HG02981 (cell line): ENCODE measurements at regions not wholly inside any gene's neighbourhood (a gene's known extent, or its start where the extent isn't known, plus 50 kb on each side); places are given as distances from the start of the nearest gene placed in this dataset.
"Not testable (repeated sequence)": the region's sequence is repeated elsewhere in the genome, so short reads cannot be mapped to it uniquely, and the experiment has no call there.

ENCODE experiments used
- ATAC-seq: cut with Tn5 transposase; IDR thresholded peaks from one replicate; pipeline ENCODE4 v1.9.1; 2021; ENCODE audit warnings: mild to moderate bottlenecking, moderate library complexity; ENCODE audit not compliant: unreplicated experiment

DNA sequence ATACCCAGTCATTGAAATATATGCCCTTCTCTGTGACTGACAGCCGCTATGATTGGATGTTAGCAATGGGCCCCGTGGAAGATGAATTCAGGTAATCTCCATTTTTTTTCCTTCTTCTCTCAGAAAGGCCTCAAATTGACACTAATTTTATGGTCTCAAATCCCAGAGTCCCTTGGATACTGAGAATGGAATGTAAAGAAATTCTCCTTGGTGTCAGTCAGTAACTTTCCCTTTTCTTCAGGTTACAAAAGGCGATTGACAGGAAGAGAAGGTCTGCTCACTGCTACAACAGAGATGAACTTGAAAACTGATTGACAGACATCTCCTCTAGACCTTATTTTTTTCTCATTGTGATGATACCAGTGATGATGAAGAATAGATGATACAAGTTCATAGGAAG lies 748.3 kb downstream of the MAT2B start:
- ATAC-seq = no peak

- no peak for ATAC-seq
These were observed 750.3 kb downstream of the MAT2B start for GRCh38 chr5:164255598-164256213.

GRCh38 chr5:164256351-164256750 lies 750.9 kb downstream of the MAT2B start:
- ATAC-seq = no peak

DNA sequence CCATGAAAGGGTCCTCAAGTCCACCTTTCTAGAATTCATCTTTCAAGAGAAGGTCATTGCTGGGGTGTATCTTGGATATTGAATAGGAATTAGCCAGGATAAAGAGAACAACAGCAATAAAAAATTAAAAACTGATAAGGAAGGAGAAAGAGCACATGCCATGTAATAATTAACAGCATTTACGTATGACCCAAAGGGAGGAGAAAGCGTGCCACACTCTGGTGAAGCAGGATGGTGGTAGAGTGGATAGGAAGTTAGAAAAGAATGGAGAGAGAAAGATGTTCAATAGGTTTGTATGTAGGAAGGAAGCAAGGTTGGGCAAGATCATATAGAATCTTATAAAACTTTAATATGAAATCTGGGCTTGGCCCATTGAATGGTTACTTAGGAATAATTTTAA lies 751.5 kb downstream of the MAT2B start:
- ATAC-seq = no peak

DNA sequence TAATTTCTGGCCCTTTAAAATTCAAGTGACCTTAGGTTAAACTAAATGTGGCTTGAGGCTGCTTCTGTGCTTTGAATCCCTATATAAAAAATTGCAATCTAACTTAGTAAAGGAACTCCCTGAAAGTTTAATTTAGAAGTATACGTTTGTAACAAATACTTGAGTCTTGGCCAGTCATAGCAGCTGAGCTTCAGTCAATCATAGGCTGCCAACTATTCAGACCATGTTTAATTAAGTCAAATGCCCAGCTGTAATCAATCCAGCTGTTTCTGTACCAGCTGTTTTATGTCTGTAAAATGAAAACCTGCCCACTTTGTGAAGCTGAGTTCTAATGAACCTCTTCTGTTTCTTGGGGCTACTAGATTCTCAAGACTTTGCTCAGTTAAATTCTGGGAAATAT lies 760.1 kb downstream of the MAT2B start:
- no peak for ATAC-seq

- no peak for ATAC-seq
These were observed 761.2 kb downstream of the MAT2B start for GRCh38 chr5:164266571-164266970.

DNA sequence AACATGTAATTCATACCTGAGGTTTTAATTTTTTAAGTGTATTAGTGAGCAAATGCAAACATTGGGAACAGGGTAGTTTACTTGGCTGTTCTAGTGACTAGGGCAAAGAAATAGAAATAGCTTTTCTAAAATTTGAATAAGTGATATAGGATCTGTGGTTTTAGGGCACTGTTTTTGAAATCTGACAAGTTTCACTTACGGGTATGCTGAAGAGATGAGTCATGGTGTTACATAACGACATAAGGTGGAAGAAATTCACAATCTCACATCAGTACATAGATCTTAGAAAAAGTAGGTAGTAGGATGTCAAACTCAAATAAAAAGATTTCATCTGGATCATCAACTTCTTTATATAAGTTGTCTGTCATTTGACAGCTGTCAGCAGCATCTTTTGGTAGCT lies 772.3 kb downstream of the MAT2B start:
- ATAC-seq = no peak

DNA sequence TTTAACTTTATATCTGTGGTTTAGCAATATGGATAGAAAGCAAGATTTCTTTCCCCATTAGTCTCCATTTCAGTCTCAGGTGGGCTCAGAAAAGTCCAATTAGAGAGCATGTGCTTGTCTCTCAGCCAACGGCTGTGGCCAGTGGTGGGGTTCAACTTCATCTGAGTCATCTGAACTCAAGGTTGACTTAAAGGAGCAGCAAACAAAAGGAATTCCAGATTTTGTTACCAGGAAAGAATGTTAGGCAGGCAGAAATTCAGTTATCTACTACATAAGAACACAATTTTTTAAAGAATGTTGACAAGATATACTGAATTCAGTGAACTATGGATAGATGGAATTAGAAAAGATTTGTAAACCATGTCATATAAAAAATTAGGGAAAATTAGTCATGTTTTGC lies 784.1 kb downstream of the MAT2B start:
- ATAC-seq = no peak

- no peak for ATAC-seq
These were observed 791.2 kb downstream of the MAT2B start for GRCh38 chr5:164296603-164297080.

DNA sequence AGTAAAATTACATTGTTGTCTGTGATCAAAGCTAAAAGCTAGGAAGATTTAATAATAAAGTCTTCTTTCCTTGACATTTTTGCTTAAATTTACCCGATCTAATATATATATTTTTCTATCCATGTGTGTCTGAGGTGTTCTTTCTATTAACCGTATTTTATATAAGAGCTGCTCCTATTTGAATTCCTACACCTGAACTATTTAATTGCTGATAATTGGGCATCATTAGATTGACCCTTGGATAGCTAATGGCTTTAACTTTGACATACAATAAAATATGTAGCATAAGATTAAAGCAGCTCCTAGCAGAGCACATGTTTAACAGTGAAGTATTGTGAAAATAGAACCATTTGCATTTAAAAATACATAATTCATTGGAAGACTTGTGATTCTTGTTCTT lies 792.7 kb downstream of the MAT2B start:
- ATAC-seq = no peak

DNA sequence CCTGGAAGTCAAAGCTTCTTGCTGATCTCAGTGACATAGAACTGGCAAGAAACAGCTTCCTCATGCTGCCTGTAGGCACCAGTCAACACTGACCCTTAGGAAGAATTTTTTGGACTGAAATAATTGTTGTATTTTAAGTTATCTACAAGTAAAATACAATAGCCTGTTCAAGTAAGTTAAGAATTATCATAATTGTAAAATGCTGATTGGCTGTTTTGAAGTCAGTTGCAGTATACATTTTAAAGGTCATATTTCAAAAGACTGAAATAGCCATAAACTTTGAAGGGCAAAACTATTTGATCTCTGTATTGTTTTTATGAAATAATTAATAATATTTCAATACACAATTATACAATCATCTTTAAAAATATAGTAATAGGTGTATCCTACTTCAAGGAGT lies 794.9 kb downstream of the MAT2B start:
- ATAC-seq = no peak

DNA sequence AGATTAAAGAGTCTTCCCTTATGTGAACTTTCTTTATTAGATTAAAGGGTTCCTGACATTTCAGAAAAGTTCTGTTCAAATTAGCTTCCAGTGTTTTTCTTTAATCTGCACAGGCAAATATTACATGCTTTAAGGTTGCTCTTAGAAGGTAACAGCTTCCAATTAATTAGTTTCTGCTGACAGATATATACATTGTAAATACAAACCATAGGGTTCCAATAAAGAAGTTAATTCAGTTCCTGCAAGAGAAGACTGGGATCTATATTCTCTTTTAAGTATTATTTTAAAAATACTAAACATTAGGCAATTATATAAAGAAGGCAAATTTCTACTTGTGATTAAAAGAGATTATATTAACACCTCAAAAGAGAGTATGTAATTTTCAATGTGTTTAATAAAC lies 795.7 kb downstream of the MAT2B start:
- ATAC-seq = no peak

DNA sequence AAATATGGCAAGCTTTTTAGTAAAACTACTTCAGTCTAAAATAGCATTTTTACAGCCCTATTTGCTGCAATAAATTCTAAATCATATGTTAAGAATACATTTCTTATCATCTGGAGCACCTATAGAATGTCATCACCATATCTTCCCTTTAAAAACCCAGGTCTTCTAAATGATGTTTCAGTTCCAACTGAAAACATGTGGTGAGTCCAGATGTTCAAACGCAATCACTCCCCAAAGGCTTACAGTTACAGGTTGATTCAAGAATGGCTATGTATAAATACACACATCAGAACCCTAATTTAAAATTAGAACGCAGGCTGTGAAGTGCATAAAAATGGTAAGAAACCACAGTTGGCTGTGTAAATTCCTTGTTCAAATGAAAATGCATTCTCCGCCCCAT lies 796.3 kb downstream of the MAT2B start:
- ATAC-seq = no peak

DNA sequence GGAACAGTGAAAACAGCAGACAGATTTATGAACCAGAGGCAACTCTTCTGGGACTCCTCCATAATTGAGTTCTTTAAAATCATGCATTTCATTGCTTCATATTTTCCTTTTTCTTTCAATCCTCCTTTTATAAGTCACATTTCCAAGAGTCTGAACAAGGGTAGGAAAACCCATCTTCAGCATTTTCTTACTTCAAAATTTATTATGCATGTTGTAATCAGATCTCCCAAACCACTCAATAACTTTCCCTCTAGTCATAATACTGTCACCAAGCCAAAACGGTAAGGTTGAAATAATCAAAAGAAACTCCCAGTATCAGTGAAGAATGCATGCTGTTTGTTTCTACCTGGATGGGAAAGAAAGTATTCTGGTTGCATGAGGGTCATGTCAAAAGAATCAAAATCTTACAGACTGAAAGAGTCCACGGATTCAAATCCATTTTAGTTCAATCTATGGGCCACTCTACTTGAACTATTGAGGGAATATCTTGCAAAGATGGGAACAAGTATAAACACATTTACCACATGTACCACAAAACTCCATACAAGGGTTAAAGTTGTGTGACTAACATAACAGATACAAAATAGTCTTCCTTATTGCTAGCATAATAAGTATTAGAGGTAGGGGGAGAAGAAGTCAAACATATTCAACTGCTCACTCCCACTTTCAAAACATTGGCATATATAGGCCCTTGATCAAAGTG lies 797.3 kb downstream of the MAT2B start:
- no peak for ATAC-seq

DNA sequence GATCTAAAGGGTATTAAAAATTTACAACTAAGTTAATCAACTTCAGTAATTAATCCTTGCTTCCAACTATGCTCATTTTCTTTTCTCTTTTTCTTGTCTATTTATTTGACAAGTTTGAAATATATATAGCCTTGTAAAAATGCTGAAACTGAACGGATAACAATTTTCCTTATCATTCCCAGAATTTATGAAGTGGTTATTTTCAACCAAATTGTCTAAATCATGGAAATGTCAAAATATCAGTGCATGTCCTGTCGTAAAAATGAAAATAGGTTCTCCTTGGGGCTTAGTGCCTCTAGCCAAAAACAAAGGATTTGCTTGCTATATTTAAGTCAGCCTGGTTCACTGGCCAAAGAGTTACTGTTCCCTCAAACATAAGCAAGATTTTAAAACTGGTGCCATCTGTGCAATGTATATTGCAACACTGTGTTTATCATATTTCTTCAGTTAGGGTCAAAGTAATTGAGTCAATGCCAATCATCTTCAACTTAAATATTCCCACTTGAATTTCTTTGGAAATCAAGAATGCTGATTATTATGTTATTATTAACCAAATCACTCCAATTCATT lies 798.3 kb downstream of the MAT2B start:
- ATAC-seq = no peak

GRCh38 chr5:164306662-164307061 lies 801.2 kb downstream of the MAT2B start:
- no peak for ATAC-seq

- ATAC-seq = no peak
These were observed 807.4 kb downstream of the MAT2B start for GRCh38 chr5:164312801-164313200.

DNA sequence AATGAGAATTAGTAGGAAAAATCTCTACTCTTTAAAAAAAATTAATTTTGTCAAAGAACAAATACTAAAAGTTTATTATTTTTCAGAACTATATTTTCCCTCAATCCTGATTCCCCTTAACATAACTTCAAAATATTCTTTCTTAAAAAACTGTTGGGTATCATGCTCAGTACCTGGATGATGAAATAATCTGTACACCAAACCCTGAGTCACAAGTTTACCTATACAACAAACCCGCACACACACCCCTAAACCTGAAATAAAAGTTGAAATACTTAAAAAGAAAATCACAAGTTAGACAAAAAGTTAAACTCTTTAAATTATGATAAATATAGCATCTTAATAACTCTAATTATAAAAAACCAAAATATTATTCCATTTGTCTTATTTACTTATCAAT lies 812.3 kb downstream of the MAT2B start:
- ATAC-seq = no peak

DNA sequence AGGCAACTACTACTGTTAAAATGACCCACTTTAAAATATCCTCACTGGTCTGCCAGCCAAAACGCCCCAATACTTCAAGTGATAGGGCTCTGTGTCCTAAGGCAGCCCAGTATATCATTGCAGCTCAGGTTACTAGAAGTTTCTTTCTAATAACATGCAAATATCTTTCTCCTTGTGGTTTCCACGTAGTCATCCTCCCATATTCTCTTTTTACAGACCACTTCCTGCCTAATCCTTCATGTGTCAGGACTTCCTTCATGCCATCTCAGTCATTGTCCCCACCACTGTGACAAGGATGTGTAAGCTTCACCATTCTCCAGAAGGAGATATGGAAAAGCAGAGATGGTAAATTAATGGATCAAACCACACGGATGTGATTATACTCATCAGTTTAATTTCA lies 813.7 kb downstream of the MAT2B start:
- ATAC-seq = no peak

DNA sequence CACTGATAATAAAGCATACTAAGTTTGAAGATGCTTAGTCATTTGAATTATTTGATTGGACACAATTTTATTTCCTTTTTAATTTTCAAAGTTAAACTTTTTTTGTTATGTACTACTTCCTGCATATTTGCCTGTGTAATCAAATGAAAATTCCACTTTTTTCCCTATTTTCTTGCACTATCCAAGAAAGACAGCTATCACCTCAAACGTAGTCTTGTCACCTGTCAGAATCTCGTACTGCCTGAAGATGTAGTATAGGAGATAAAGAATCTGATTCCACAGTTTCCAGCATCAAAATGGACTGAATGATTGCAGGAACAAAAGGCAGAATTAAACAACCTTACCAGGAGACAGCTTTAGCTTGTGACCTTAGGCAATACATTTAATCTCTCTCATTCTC lies 818.8 kb downstream of the MAT2B start:
- no peak for ATAC-seq

GRCh38 chr5:164326219-164326618 lies 820.8 kb downstream of the MAT2B start:
- ATAC-seq = no peak

DNA sequence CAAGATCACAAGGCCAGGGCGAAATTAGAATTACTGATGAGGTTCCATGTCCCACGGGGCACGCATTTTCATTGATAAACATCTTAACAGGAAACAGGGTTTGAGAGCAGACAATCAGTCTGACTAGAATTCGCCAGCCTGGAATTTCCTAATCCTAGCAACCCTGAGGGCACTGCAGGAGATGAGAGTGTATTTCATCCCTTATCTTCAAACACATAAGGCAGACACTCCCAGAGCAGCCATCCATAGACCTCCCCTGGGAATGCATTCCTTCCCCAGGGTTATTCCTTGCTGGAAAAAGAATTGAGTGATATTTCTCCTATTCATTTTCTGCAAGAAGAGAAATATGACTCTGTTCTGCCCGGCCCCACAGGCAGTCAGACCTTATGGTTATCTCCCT lies 821.7 kb downstream of the MAT2B start:
- not testable (repeated sequence) for ATAC-seq
